Osteoblast (primary cell): ENCODE measurements at regions not wholly inside any gene's neighbourhood (a gene's known extent, or its start where the extent isn't known, plus 50 kb on each side); places are given as distances from the start of the nearest gene placed in this dataset.

Source experiments
- DNase-seq: peaks from one replicate; pipeline ENCODE4 v3.0.0; 2011; ENCODE audit warnings: low spot score, mixed read lengths; ENCODE audit not compliant: insufficient read length; ENCODE audit errors: missing footprints
- H2AFZ ChIP-seq: 2 replicates; pipeline ENCODE4 v1.6.0; 2011; ENCODE audit warnings: mild to moderate bottlenecking, low read length
- H3K27ac ChIP-seq: 2 replicates; pipeline ENCODE4 v1.5.1; 2011; ENCODE audit warnings: mild to moderate bottlenecking, low read depth, low read length, moderate library complexity
- H3K27me3 ChIP-seq: 2 replicates; pipeline ENCODE4 v1.6.0; 2012; ENCODE audit warnings: mild to moderate bottlenecking, control low read depth, inconsistent platforms, low read length, moderate library complexity; ENCODE audit not compliant: insufficient read depth
- H3K36me3 ChIP-seq: 2 replicates; pipeline ENCODE4 v1.5.1; 2011; ENCODE audit warnings: mild to moderate bottlenecking, low read length, control low read depth, moderate library complexity; ENCODE audit not compliant: insufficient read depth
- H3K4me1 ChIP-seq: 2 replicates; pipeline ENCODE4 v1.5.1; 2011; ENCODE audit warnings: mild to moderate bottlenecking, low read length, control low read depth, moderate library complexity; ENCODE audit not compliant: insufficient read depth
- H3K4me2 ChIP-seq: 2 replicates; pipeline ENCODE4 v1.6.0; 2011; ENCODE audit warnings: mild to moderate bottlenecking, low read length; ENCODE audit not compliant: insufficient read depth
- H3K4me3 ChIP-seq: fragments of 200-600 bp; sonication (generic); 3 replicates; pipeline ENCODE4 v1.5.1; 2012; ENCODE audit warnings: mild to moderate bottlenecking, low read length, inconsistent platforms; ENCODE audit not compliant: insufficient read depth
- H3K79me2 ChIP-seq: 2 replicates; pipeline ENCODE4 v1.6.0; 2012; ENCODE audit warnings: mild to moderate bottlenecking, low read length, control low read depth, inconsistent platforms; ENCODE audit not compliant: insufficient read depth
- H3K9me3 ChIP-seq: 2 replicates; pipeline ENCODE4 v1.5.1; 2011; ENCODE audit warnings: low read depth, low read length, control low read depth
- H4K20me1 ChIP-seq: 2 replicates; pipeline ENCODE4 v1.6.0; 2012; ENCODE audit warnings: mild to moderate bottlenecking, low read length, control low read depth; ENCODE audit not compliant: insufficient read depth
- TF ChIP-seq, protein P1 (sequence below): IDR thresholded peaks from 2 replicates; pipeline ENCODE4 v1.5.1; 2011; ENCODE audit warnings: mild to moderate bottlenecking, low read depth, low read length, moderate library complexity; ENCODE audit errors: extremely low read depth

DNA sequence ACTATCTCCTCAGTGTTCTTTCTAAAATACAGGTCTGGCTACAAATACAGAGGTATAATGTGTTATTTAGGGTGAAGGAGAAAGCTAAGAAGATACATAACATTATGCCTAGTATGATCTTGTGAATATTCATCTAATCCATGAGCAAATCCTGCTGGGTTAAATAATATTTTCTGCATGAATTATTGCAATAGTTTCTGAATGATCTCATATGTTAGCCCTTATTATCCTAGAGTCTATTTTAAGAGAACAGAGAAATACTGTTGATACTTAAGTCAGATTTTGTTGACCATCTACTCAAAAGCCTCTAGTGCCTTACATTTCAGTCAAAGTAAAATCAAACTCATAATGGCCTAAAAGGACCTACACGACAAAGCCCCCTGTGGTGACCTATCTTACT, 382.3 kb downstream of the FIGN start:
- Histone ChIP-seq H2AFZ (peak overlapping the region; percentile 13), H3K79me2 (no peaks in the 10 kb centered on the region)
- DNase-seq, result no peak

DNA sequence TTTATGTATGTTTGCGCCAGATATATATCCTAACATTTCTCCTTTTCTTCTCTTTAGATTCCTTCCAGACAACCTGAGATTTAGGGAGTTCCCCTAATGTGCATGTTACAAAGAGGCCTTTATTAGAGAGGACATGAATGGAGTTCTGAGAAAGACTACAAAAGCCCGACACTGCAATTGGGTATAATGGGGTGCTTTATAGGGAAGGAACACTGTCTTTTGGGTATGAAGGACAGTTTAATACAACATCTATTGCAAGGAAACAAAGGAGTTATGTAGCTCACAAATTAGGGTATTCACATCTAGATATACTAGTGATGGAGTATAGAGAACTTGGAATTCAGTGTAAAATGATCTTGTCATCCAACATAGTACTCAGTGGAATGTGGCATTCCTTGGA, 383.8 kb downstream of the FIGN start:
- no peaks in the 10 kb centered on the region for H3K36me3 ChIP-seq
- H3K27ac ChIP-seq, result no peak overlapping the region
- no peaks in the 10 kb centered on the region for H4K20me1 ChIP-seq
- no peaks in the 10 kb centered on the region for H3K27me3 ChIP-seq
- H2AFZ ChIP-seq, result no peak overlapping the region
- no peak for DNase-seq
- TF ChIP-seq, protein P1, sequence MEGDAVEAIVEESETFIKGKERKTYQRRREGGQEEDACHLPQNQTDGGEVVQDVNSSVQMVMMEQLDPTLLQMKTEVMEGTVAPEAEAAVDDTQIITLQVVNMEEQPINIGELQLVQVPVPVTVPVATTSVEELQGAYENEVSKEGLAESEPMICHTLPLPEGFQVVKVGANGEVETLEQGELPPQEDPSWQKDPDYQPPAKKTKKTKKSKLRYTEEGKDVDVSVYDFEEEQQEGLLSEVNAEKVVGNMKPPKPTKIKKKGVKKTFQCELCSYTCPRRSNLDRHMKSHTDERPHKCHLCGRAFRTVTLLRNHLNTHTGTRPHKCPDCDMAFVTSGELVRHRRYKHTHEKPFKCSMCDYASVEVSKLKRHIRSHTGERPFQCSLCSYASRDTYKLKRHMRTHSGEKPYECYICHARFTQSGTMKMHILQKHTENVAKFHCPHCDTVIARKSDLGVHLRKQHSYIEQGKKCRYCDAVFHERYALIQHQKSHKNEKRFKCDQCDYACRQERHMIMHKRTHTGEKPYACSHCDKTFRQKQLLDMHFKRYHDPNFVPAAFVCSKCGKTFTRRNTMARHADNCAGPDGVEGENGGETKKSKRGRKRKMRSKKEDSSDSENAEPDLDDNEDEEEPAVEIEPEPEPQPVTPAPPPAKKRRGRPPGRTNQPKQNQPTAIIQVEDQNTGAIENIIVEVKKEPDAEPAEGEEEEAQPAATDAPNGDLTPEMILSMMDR, result no peak
- no peaks in the 10 kb centered on the region for H3K79me2 ChIP-seq
- H3K4me2 ChIP-seq, result no peak overlapping the region
- H3K4me1 ChIP-seq, result peaks cover 24% of the 10 kb centered on the region
- H3K4me3 ChIP-seq, result no peak overlapping the region
- no peaks in the 10 kb centered on the region for H3K9me3 ChIP-seq

More for the DNA sequence above, 382.3 kb downstream of the FIGN start:
- Histone ChIP-seq H3K27ac (no peak overlapping the region), H3K36me3 (no peaks in the 10 kb centered on the region), H4K20me1 (no peaks in the 10 kb centered on the region), H3K4me2 (no peak overlapping the region), H3K27me3 (no peaks in the 10 kb centered on the region), H3K4me1 (peaks cover 15% of the 10 kb centered on the region), H3K9me3 (no peaks in the 10 kb centered on the region), H3K4me3 (no peak overlapping the region)
- TF ChIP-seq, protein P1, result no peak

DNA sequence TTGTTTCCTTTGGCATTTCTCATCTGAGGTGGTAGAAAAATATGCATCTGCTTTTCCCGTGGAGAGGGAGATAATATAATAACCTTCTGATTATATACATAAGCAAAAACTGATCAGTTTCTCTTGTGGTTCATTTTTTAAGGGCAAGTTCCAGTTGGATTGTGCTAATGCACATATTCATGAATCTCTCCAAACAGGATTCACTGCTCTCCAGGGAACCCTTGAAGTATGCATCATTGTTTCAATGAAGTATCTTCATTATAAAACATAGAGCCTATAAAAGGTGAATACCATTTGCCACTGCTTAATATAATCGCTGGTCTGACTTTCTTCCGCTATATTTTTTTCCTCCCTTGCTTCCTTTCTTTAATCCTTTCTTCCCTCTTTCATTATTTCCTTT, 384.7 kb downstream of the FIGN start:
- peaks cover 24% of the 10 kb centered on the region for H3K4me1 ChIP-seq
- H3K36me3 ChIP-seq, result no peaks in the 10 kb centered on the region
- peak overlapping the region; percentile 16 for H3K4me2 ChIP-seq
- no peaks in the 10 kb centered on the region for H3K79me2 ChIP-seq
- no peak overlapping the region for H3K27ac ChIP-seq
- no peak overlapping the region for H2AFZ ChIP-seq
- no peaks in the 10 kb centered on the region for H3K27me3 ChIP-seq
- TF ChIP-seq, protein P1, result no peak
- H3K4me3 ChIP-seq, result no peak overlapping the region
- H4K20me1 ChIP-seq, result no peaks in the 10 kb centered on the region
- no peaks in the 10 kb centered on the region for H3K9me3 ChIP-seq
- no peak for DNase-seq

DNA sequence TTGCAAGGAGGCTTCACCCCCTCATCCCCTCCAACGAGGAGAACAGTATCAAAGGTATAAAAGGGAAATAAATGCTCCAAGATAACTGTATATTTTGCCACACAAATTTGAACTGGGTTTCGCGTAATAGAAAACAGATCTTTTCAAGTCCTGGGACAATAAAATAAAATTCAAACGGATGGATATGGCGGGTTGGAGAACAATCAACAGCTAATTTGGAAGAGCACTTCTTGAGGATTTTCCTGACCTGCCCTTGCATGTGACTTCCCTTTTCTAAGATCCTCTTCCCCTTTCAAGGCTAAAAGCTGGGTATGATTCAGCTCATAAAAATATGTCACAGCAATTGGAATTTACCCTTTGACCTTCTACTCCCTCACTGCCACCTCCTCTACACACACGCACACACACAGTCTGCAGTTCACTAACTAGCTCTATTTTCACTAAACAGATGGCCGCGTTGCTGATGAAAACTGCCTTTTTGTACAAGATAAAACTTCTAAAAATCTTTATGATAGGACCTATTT, 386.9 kb downstream of the FIGN start:
- TF ChIP-seq, protein P1, result no peak
- Histone ChIP-seq H3K4me1 (peaks cover 24% of the 10 kb centered on the region), H3K4me2 (peak overlapping the region; percentile 84), H3K9me3 (no peaks in the 10 kb centered on the region), H3K79me2 (no peaks in the 10 kb centered on the region), H4K20me1 (no peaks in the 10 kb centered on the region), H3K36me3 (no peaks in the 10 kb centered on the region), H3K4me3 (peak overlapping the region; percentile 67), H3K27me3 (no peaks in the 10 kb centered on the region), H2AFZ (peak overlapping the region; percentile 86), H3K27ac (peak overlapping the region; percentile 66)
- no peak for DNase-seq
